Colonic mucosa (tissue), 4 donors: ENCODE measurements at regions not wholly inside any gene's neighbourhood (a gene's known extent, or its start where the extent isn't known, plus 50 kb on each side); places are given as distances from the start of the nearest gene placed in this dataset.

Experiments used
- DNase-seq: peaks from one replicate; pipeline ENCODE4 v3.0.0-alpha.2; 2020
- H3K27ac ChIP-seq: fragments of 200-600 bp; one replicate; pipeline ENCODE4 v1.8.0; 2021
- H3K27me3 ChIP-seq: fragments of 200-600 bp; one replicate; pipeline ENCODE4 v1.8.0; 2021
- H3K36me3 ChIP-seq: fragments of 200-600 bp; one replicate; pipeline ENCODE4 v1.8.0; 2021
- H3K4me1 ChIP-seq: fragments of 200-600 bp; one replicate; pipeline ENCODE4 v1.8.0; 2021; ENCODE audit warnings: mild to moderate bottlenecking
- H3K4me3 ChIP-seq: fragments of 200-600 bp; one replicate; pipeline ENCODE4 v1.8.0; 2021
- H3K9ac ChIP-seq, 2 donors: one replicate each; pipeline ENCODE4 v1.7.0; 2013; ENCODE audit warnings: control low read depth in 2 of 2, low read depth in 2 of 2, low read length in 2 of 2
- H3K9me3 ChIP-seq: fragments of 200-600 bp; one replicate; pipeline ENCODE4 v1.8.0; 2021
- CTCF ChIP-seq: fragments of 200-600 bp; IDR thresholded peaks from one replicate; pipeline ENCODE4 v1.8.0; 2022; ENCODE audit warnings: antibody characterized with exemption, mild to moderate bottlenecking
- intact Hi-C: fragments of 100-400 bp; cut with DNase I; formaldehyde crosslinking; loops from one replicate; pipeline ENCODE4 v1.14.1; 2022
- donor health status: healthy.
- donor health status: DM: no; HTN: no; CAD: no.
- donor health status: DM: no; HTN: no; CAD: no.

- TF ChIP-seq CTCF = no peak
- intact Hi-C loops = no loop called here
- H3K27ac ChIP-seq = no peak overlapping the region
- no peak overlapping the region for H3K4me3 ChIP-seq
- H3K4me1 ChIP-seq = no peaks in the 10 kb centered on the region
- H3K27me3 ChIP-seq = no peaks in the 10 kb centered on the region
- no peaks in the 10 kb centered on the region for H3K36me3 ChIP-seq
- no peak for DNase-seq
- no peaks in the 10 kb centered on the region for H3K9me3 ChIP-seq
- H3K9ac ChIP-seq = no peak overlapping the region
Observed at GRCh38 chr4:166628454-166628853, 605.8 kb downstream of the SPOCK3 start.

DNA sequence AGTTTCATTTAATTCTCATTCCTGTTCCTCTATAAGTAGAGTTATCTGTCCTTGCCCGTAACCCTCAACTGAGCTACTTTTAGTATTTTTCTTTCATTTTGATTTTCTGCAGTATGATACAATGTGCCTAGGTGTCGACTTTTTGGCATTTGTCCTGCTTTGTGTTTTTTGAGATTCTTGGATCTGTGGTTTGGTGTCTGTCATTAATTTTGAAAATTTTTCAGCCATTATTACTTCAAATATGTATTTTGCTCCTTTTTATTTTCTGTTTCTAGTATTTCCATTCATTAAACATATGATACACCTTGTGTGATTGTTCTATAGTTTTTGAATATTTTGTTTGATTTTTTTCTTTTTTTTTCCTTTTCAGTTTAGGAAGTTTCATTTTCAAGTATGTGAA is 598.9 kb downstream of the SPOCK3 start:
- DNase-seq = no peak
- no peak for TF ChIP-seq CTCF
- intact Hi-C loops = no loop called here
- Histone ChIP-seq H3K27me3 (no peaks in the 10 kb centered on the region), H3K4me1 (no peaks in the 10 kb centered on the region), H3K36me3 (no peaks in the 10 kb centered on the region), H3K9me3 (no peaks in the 10 kb centered on the region), H3K27ac (no peak overlapping the region), H3K4me3 (no peak overlapping the region), H3K9ac (no peak overlapping the region)

DNA sequence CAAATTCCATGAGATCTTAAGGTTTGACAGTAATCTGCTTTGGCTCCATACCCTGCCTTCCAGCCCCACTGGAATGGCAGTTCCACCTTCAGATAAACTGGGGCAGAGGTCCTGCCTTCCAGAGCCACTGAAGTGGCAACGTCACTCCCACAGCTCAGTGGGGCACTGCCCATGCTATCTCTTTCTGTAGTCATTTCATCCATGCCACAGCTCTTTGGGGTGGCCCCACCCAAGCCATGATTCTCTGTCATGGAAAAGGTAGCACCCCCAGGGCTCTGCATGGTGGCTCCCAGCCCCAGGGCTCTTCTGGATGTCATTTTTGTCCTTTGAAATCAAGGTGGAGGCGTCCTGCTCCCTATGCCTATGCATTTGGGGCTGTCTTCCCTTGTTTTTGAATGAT is 596.5 kb downstream of the SPOCK3 start:
- TF ChIP-seq CTCF = no peak
- Histone ChIP-seq H3K27me3 (no peaks in the 10 kb centered on the region), H3K9ac (no peak overlapping the region), H3K4me1 (no peaks in the 10 kb centered on the region), H3K27ac (no peak overlapping the region), H3K4me3 (no peak overlapping the region), H3K9me3 (no peaks in the 10 kb centered on the region), H3K36me3 (no peaks in the 10 kb centered on the region)
- intact Hi-C loops = no loop called here
- DNase-seq = no peak

DNA sequence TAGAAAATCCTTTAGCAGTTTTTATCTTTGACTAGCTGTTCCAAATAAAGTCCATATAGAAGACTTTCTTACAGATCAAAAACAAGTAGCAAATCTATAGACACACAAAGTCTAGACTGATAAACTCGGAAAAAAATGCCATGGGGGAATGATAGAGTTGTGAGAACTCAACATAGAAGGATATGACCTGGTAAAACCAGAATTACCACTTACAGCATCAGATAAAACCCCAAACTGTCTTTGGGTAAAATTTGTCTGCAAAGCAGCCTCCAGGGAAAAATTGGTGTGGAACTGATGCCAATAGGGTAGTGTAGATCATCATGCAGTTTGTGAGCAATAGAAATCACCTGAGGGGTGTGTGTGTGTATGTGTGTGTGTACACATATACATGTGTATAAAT is 579.1 kb downstream of the SPOCK3 start:
- Histone ChIP-seq H3K4me1 (no peaks in the 10 kb centered on the region), H3K9me3 (no peaks in the 10 kb centered on the region), H3K27ac (no peak overlapping the region), H3K9ac (no peak overlapping the region), H3K4me3 (no peak overlapping the region), H3K36me3 (no peaks in the 10 kb centered on the region), H3K27me3 (no peaks in the 10 kb centered on the region)
- no peak for TF ChIP-seq CTCF
- DNase-seq = no peak
- intact Hi-C loops = no loop called here

- Histone ChIP-seq H3K4me1 (no peaks in the 10 kb centered on the region), H3K27me3 (no peaks in the 10 kb centered on the region), H3K36me3 (no peaks in the 10 kb centered on the region), H3K9ac (no peak overlapping the region), H3K4me3 (no peak overlapping the region), H3K9me3 (no peaks in the 10 kb centered on the region), H3K27ac (no peak overlapping the region)
- intact Hi-C loops = no loop called here
- no peak for DNase-seq
- TF ChIP-seq CTCF = no peak
Observed at GRCh38 chr4:166655705-166656104, 578.6 kb downstream of the SPOCK3 start.

GRCh38 chr4:166657261-166657660 is 577.0 kb downstream of the SPOCK3 start:
- Histone ChIP-seq H3K36me3 (no peaks in the 10 kb centered on the region), H3K27ac (no peak overlapping the region), H3K9me3 (no peaks in the 10 kb centered on the region), H3K9ac (no peak overlapping the region), H3K4me3 (no peak overlapping the region), H3K27me3 (no peaks in the 10 kb centered on the region), H3K4me1 (no peaks in the 10 kb centered on the region)
- DNase-seq = no peak
- intact Hi-C loops = no loop called here
- TF ChIP-seq CTCF = no peak
